GM19099 (cell line): ENCODE measurements at regions not wholly inside any gene's neighbourhood (a gene's known extent, or its start where the extent isn't known, plus 50 kb on each side); places are given as distances from the start of the nearest gene placed in this dataset.

Experiments
- POLR2A ChIP-seq: IDR thresholded peaks from 3 replicates; pipeline ENCODE4 v1.6.1; 2011; ENCODE audit warnings: low read depth; ENCODE audit not compliant: insufficient read length; ENCODE audit errors: extremely low read depth

- no peak for TF ChIP-seq POLR2A
Observed at GRCh38 chr3:18027161-18027939, 284.9 kb upstream of the TBC1D5 start.

DNA sequence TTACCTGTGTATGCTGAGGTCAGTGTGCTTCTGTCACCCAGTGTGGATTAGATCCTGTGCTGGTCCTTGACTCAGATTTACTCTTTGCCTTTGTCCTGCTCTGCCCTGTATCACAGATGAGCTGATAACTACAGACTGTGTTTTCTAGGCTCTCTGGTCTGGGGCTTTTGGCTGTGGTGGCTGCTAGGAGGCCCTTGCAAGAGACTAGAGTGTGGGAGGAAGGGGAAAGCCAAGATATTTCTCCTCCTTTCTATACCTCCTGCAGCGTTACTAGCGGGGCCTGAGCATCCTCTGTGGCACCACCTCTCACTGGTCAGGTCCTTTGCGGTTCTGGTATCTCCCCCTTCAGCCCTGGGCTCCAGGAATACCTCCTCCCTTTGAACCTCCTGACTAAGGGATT, 282.3 kb upstream of the TBC1D5 start:
- no peak for TF ChIP-seq POLR2A

DNA sequence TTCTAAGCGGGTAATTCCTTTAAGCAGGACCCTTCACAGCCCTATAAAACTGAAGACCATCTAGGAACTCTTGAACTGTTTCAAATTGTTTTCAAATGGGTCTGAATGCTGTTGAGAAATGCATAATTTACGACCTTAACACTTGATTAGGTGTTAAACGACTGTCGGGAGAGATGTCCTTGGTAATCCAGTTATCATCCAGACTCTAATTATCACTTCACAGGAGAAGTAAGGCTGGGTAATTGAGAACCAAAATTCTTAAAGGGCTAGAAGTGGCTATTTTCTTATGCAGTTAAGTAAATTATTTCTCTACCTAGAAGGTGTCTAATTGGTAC, 276.7 kb upstream of the TBC1D5 start:
- TF ChIP-seq POLR2A, result no peak

DNA sequence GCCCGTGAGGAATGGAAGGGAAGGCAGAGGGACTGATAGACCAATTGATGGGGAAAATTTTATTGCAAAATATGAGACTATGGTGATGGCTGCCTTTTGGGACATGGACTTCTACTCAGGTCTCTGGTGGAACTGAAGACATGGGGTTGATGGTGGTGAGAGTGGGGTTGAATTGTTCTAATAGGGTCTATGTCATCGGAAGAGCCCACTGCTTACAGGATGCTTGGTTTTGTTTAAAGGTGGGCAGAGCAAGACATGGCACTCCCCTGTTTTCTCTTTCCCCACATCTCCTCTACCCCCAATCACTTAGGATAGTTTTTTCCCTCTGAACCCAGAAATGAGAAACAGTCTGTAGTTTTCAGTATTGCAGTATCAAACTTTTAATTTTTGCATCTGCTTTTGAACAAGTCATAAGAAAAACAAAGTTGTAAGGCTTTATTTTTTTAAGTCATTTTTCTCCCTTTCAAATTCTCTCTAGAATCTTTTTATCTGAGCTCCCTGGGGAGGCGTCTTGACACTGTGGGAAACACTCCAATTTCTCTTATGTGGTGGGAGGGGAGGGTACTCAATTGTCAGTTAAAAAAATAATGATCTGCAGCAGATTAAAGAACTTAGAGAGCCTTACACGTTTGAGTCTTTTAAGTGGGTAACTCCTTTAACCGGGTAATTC, 276.2 kb upstream of the TBC1D5 start:
- no peak for TF ChIP-seq POLR2A

DNA sequence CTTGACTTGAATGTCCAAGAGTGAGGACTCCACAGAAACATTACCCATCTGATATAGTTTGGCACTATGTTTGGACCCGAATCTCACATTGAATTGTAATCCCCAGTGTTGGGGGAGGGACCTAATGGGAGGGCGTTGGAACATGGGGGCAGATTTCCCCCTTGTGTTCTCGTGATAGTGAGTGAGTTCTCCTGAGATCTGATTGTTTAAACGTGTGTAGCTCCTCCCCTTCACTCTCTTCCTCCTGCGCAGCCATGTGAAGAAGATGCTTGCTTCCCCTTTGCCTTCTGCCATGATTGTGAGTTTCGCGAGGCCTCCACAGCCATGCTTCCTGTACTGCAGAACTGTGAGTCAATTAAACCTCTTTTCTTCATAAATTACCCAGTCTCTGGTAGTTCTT, 273.9 kb upstream of the TBC1D5 start:
- no peak for TF ChIP-seq POLR2A

- TF ChIP-seq POLR2A, result no peak
Observed at GRCh38 chr3:18012933-18013332, 270.5 kb upstream of the TBC1D5 start.

DNA sequence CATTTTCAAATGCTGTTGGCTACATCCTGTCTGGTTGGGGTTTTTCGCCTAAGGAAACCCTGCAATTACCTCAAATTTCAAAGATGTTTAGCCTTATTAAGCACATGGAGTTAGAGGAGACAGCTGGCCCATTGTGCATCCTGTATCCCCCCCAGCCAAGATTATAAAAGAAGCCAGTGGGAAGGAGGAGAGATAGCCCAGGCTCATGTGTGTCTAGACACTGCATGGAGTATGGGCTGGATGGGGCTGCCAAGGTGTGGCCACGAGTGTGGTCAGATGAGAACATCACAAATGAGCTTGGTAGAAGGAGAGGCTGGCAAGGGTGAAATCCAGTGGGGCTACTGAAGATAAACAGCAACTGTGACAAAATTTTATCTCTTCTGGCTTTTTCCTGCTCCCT, 270.0 kb upstream of the TBC1D5 start:
- no peak for TF ChIP-seq POLR2A

GRCh38 chr3:18011387-18011786, 269.0 kb upstream of the TBC1D5 start:
- no peak for TF ChIP-seq POLR2A

- TF ChIP-seq POLR2A, result no peak
Observed at GRCh38 chr3:18010001-18010400, 267.6 kb upstream of the TBC1D5 start.

DNA sequence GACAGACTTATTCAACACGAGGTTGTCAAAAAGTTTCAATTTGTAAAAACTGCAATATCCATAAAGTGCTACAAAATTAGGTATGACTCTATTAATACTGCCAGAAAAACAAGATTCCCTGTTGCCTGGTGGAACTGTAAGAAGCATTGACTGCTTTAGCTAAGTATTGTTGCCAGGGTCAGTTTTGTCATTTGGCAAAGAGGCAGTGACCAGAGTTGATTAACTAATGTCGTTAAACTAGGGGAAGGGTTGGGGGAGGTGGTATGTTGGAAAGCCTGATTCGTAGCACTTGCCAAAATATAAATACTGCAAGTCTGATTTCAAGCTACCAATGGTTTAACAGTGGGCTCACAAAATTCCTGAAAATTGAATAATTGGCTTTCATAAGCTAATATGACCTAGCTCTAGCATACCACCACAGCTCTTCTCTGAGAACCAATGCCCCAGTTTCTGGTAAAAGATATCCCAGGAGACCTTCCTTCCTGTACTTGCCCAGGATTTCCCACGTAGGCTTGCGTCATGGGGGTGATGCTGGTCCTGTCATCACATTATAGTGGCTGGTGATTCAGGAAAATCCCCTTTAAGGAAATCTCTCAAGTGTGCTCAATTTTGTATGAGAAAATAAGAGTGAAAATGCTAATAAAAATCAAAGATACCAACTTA, 266.4 kb upstream of the TBC1D5 start:
- no peak for TF ChIP-seq POLR2A

- no peak for TF ChIP-seq POLR2A
Observed at GRCh38 chr3:18007980-18008379, 265.5 kb upstream of the TBC1D5 start.

- TF ChIP-seq POLR2A, result no peak
Observed at GRCh38 chr3:17995769-17996168, 253.3 kb upstream of the TBC1D5 start.

DNA sequence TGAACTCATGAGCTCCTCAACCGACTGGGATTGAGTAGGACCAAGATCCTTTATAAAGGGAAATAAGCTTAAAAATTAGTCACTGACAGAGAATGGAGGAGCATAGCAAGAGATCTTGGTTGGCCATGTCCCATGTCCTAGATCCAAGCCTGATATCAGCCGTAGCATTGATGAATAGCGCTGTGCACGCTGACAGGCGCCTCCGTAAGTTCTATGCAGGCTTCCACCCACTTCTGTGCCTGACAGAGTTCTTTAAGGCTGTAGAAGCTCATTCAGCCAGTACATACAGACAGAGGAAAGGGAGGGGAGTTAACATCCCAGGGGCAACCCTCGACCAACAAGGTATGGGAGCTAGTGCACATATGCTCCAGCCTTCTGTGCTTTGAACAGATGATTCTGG, 251.7 kb upstream of the TBC1D5 start:
- no peak for TF ChIP-seq POLR2A

DNA sequence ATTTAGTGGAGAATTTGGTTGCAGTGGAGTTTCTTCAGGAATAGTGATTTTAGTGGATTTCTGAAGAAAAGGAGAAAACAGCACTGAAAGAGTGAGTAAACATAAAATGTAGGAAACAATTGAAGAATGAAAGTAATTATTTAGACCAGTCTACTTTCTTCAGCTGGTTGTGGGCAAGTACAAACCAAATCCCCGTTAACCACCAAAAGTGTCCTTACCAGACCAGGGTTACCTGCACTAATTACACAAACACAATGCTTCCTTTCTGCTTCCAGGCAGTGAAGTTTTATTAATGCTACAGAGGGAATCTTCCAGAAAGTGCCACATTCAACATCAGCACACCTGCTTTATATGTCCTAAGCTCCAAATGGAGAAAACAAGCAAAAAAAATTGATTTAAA, 248.0 kb upstream of the TBC1D5 start:
- TF ChIP-seq POLR2A, result no peak

DNA sequence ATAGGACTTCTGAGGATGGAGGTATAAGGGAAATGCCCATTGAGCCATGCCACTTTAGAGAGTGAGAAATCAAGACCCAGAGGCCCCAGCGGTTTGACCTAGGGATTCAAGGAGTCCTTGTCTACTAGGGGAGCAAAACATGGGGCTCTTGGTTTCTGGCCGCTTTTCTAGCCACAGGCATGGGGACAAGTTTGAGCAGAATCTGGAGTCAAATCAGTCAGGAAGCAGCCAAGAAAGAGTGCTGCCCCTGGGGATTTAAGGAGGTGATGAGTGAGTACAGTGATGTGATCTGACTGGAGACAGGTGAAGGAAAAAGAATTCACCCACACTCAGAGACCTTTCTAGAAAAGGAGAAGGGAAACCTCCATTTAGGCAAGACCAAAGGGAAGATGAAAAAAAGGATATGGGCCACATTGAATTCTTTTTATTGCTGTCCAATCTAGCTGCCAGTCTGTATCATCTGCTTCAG, 244.0 kb upstream of the TBC1D5 start:
- no peak for TF ChIP-seq POLR2A
